ENCODE measurements at regions not wholly inside any gene's neighbourhood (a gene's known extent, or its start where the extent isn't known, plus 50 kb on each side); places are given as distances from the start of the nearest gene placed in this dataset.

GRCh38 chr2:117571590-117572349 is 242.7 kb upstream of the DDX18 start:
- TF ChIP-seq SIN3A (IDR thresholded peaks at IDR 0.05; ENCODE audit: borderline replicate concordance, insufficient read depth, low read length) (no peak), TAF1 (IDR thresholded peaks at IDR 0.05; ENCODE audit: borderline replicate concordance, insufficient read depth, low read length) (no peak), REST (IDR thresholded peaks at IDR 0.05; ENCODE audit: insufficient read depth in 1 of 2, low read depth in 2 of 2, low read length in 2 of 2) (no peak), FOXP2 (optimal IDR thresholded peaks at IDR 0.05; ENCODE audit: borderline replicate concordance, extremely low read depth, extremely low read length, insufficient read depth) (no peak), POLR2AphosphoS5 (IDR thresholded peaks at IDR 0.05; ENCODE audit: low read depth, low read length) (no peak)

GRCh38 chr2:117587310-117587709 is 227.2 kb upstream of the DDX18 start:
- no peak for TF ChIP-seq FOXP2 (optimal IDR thresholded peaks at IDR 0.05; ENCODE audit: borderline replicate concordance, extremely low read depth, extremely low read length, insufficient read depth)
- no peak for TF ChIP-seq POLR2AphosphoS5 (IDR thresholded peaks at IDR 0.05; ENCODE audit: low read depth, low read length)
- TF ChIP-seq TAF1 (IDR thresholded peaks at IDR 0.05; ENCODE audit: borderline replicate concordance, insufficient read depth, low read length), result no peak
- TF ChIP-seq REST (IDR thresholded peaks at IDR 0.05; ENCODE audit: insufficient read depth in 1 of 2, low read depth in 2 of 2, low read length in 2 of 2), result no peak
- no peak for TF ChIP-seq SIN3A (IDR thresholded peaks at IDR 0.05; ENCODE audit: borderline replicate concordance, insufficient read depth, low read length)

- TF ChIP-seq REST (IDR thresholded peaks at IDR 0.05; ENCODE audit: insufficient read depth in 1 of 2, low read depth in 2 of 2, low read length in 2 of 2) (no peak), FOXP2 (optimal IDR thresholded peaks at IDR 0.05; ENCODE audit: borderline replicate concordance, extremely low read depth, extremely low read length, insufficient read depth) (no peak), TAF1 (IDR thresholded peaks at IDR 0.05; ENCODE audit: borderline replicate concordance, insufficient read depth, low read length) (no peak), SIN3A (IDR thresholded peaks at IDR 0.05; ENCODE audit: borderline replicate concordance, insufficient read depth, low read length) (no peak), POLR2AphosphoS5 (IDR thresholded peaks at IDR 0.05; ENCODE audit: low read depth, low read length) (no peak)
Observed at GRCh38 chr2:117603060-117603459, 211.4 kb upstream of the DDX18 start.

GRCh38 chr2:117603567-117603966 is 210.9 kb upstream of the DDX18 start:
- no peak for TF ChIP-seq REST (IDR thresholded peaks at IDR 0.05; ENCODE audit: insufficient read depth in 1 of 2, low read depth in 2 of 2, low read length in 2 of 2)
- no peak for TF ChIP-seq FOXP2 (optimal IDR thresholded peaks at IDR 0.05; ENCODE audit: borderline replicate concordance, extremely low read depth, extremely low read length, insufficient read depth)
- TF ChIP-seq TAF1 (IDR thresholded peaks at IDR 0.05; ENCODE audit: borderline replicate concordance, insufficient read depth, low read length), result no peak
- TF ChIP-seq SIN3A (IDR thresholded peaks at IDR 0.05; ENCODE audit: borderline replicate concordance, insufficient read depth, low read length), result no peak
- no peak for TF ChIP-seq POLR2AphosphoS5 (IDR thresholded peaks at IDR 0.05; ENCODE audit: low read depth, low read length)

Data from PFSK-1 (cell line).